GM18505 (cell line): ENCODE measurements at regions not wholly inside any gene's neighbourhood (a gene's known extent, or its start where the extent isn't known, plus 50 kb on each side); places are given as distances from the start of the nearest gene placed in this dataset.
"Not testable (repeated sequence)": the region's sequence is repeated elsewhere in the genome, so short reads cannot be mapped to it uniquely, and the experiment has no call there.

Source experiments
- ATAC-seq: cut with Tn5 transposase; IDR thresholded peaks from one replicate; pipeline ENCODE4 v1.9.1; 2021; ENCODE audit not compliant: unreplicated experiment
- POLR2A ChIP-seq: IDR thresholded peaks from 4 replicates; pipeline ENCODE4 v1.6.1; 2011; ENCODE audit warnings: borderline replicate concordance; ENCODE audit not compliant: insufficient read depth, insufficient read length; ENCODE audit errors: extremely low read depth

DNA sequence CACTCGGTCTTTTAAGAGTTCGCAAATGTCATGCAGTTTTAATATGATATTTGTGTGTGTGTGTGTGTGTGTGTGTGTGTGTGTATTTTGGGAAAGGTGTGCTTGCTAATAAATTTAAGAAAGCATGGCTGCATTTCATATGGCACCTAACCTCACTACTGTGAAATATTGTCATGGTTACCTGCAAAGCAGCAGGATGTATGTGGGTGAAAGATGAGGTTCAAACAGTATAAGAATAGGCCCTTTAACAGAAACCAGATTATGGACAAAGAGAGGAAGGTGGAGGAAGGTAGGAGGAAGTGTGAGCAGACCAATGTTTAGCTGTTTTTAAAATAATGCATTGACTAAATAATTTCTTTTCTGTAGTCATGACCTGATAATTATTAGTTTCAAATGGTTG lies 73.5 kb upstream of the CACNA2D1 start:
- no peak for ATAC-seq
- no peak for TF ChIP-seq POLR2A

DNA sequence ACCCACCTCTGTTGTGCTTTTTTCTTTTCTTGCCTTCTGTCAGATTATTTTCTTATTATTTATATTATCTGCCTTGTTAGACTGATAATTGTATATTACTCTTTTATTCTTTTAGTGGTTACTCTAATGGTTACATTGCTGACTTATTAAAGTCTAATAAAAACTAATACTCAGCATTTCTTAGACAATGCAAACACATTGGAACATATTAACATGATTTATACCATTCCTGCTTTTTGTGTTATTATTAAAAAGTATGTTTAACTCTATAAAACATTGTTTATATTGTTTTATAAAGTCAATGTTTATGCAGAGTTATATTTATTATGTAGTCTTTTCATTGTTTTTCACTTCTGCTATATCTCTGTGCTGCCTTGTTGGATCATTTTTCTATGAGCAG lies 68.0 kb upstream of the CACNA2D1 start:
- ATAC-seq, result no peak
- no peak for TF ChIP-seq POLR2A

DNA sequence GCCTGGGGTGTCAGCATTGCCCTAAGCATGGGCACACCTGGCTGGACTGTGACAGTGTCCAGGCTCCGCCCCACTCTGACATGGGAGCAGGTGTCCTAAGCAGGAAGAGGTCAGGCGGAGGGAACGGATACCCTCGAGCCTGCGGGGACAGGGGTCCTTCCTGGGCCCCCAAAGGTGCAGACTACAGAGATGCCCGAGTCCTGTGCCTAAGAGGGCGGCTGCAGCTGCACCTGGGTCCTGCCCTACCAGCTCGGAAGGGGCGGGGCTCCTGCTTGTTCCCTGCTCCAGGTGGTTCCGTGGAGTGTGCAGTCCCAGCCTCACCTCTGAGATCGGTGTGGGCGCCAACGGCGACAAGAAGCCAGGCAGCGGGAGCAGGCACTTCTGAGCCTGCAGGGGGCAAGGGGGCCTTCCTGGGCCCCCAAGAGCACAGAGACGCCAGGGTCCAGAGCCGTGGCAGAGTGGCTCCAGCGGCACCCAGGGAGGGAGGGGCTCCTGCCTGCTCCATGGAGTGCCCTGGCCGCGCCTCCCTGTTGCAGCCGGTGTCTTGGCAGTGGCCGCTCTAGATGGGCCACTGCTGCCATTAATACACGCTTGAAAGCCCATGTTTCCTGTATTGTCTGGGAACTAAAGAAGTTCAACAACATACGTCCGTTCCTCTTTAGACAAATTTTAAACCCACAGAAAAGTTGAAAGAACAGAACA lies 64.5 kb upstream of the CACNA2D1 start:
- no peak for TF ChIP-seq POLR2A
- ATAC-seq, result no peak

DNA sequence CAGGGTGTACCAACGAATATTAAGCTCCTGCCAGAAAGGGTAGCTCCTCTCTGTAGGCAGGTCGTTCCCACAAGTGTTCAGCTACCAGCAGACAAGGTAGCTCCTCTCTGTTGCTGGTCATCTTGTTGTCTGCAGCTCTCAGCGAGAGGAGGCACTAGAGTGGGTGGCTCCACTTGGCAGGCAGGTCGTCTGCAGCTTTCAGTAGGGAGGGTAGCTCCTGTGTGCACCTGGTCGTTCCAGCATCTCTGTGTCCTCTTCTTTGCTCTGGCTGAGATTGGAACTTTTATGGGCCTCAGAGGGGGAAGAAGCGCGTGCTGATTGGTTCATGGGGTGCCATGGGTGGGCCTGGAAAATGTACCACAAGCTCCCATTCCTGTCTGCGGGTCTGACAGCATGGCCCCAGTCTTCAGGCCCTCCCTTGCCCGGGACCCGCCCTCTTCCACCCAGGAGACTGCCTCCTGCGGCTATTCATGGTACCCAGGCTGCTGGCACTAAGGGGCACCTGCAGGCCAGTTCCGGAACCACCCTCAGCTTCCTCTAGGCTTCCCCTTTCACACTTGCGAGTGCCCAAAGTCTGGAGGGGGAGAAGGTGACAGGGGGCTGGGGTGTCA lies 63.9 kb upstream of the CACNA2D1 start:
- no peak for ATAC-seq
- TF ChIP-seq POLR2A, result no peak

DNA sequence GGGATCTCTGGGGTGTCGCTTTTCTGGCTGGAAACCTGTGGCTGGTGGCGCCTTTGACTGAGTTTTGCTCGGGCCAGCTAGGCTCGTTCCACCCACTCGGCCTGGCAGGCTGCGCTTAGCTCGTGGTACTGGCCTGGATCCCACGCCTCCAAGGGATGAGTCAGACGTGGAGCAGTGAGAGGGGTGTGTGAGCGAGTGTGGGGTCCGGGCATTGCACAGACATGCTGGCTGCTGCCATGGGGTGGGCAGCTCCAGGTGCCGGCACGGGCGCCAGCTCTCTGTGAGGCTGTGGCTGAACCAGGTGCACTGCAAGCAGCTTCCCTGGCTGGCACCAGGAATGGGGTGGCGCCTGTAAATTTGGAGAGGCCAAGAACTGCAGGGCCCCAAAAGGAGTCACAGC lies 63.1 kb upstream of the CACNA2D1 start:
- ATAC-seq, result no peak
- no peak for TF ChIP-seq POLR2A

DNA sequence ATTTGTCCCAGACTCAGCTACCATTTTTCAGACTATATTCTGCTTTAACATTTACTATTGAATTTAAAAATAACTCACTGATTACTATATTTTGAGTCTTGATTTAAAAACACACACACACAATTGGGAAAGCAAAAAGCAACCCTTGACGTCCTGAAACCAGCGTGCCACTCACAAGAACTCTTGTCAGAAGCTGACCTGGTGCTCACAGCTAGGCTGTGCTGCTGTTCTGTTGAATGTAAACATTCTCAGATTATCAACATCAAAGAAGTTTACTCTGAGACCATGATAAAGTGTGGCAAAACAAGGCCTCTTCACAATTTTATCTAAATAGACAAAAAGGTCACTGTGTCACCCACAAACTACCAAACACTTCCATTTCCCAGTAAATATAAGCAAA lies 62.6 kb upstream of the CACNA2D1 start:
- no peak for ATAC-seq

DNA sequence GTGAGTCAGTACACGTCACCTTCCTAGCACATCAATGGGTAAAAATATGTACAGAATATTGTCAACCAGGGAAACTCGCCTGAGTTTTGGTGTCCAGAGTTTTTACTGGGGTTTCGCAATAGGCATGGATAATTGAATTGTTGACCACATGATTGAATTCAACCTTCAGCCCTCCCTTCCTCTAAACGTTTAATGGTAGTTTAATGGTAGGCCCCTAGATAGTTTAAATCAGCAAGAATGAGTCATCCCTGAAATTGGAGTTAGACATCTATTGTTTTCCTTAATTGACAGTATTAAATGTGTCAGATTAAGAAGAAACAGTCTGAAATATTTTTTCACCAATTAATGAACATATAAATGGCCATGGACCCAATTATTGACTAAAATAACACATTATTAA lies 57.8 kb upstream of the CACNA2D1 start:
- ATAC-seq, result no peak

More for the DNA sequence above, 62.6 kb upstream of the CACNA2D1 start:
- TF ChIP-seq POLR2A, result no peak

DNA sequence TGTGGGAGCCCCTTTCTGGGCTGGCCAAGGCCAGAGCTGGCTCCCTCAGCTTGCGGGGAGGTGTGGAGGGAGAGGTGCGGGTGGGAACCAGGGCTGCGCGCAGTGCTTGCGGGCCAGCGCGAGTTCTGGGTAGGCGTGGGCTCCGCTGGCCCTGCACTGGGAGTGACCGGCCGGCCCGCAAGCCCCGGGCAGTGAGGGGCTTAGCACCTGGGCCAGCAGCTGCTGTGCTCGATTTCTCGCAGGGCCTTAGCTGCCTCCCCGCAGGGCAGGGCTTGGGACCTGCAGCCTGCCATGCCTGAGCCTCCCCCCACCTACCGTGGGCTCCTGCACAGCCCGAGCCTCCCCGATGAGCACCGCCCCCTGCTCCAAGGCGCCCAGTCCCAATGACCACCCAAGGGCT lies 56.0 kb upstream of the CACNA2D1 start:
- not testable (repeated sequence) for ATAC-seq

More for the DNA sequence above, 57.8 kb upstream of the CACNA2D1 start:
- TF ChIP-seq POLR2A, result no peak

DNA sequence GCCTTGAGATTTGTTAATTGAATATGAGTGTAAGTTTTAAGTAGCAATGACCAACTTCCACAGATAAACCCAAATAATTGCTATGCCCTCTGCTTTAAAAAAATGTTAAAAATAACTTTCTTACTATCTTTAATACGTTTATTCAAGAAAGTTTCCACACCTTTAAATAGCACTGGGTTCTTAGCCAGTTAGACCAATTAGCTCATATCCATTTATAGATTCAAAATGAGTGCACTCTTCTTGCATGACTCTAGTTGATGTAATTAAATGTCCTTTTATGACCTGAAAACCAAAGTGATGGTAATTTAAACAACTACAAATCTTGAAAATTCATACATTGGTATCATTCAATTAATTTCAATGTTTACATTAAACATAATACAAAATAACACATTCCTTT lies 50.8 kb upstream of the CACNA2D1 start:
- no peak for TF ChIP-seq POLR2A
- ATAC-seq, result no peak
